Mesothelial cell of epicardium (in vitro differentiated cells): ENCODE measurements at regions not wholly inside any gene's neighbourhood (a gene's known extent, or its start where the extent isn't known, plus 50 kb on each side); places are given as distances from the start of the nearest gene placed in this dataset.
"Not testable (repeated sequence)": the region's sequence is repeated elsewhere in the genome, so short reads cannot be mapped to it uniquely, and the experiment has no call there.

Source experiments
- DNase-seq, 2 experiments: peaks; one replicate each; pipeline ENCODE4 v3.0.0; 2021; ENCODE audit warnings: low spot score in 2 of 2; ENCODE audit not compliant: unreplicated experiment in 2 of 2
- H3K27ac Mint-ChIP-seq: 2 replicates; pipeline ENCODE4 v1.8.0; 2021; ENCODE audit warnings: mixed read lengths
- H3K27me3 Mint-ChIP-seq: 2 replicates; pipeline ENCODE4 v1.8.0; 2021; ENCODE audit warnings: low read depth, mixed read lengths
- H3K36me3 Mint-ChIP-seq: 2 replicates; pipeline ENCODE4 v1.8.0; 2021; ENCODE audit warnings: mixed read lengths
- H3K4me1 Mint-ChIP-seq: 2 replicates; pipeline ENCODE4 v1.8.0; 2021; ENCODE audit warnings: mixed read lengths
- H3K4me3 Mint-ChIP-seq: 2 replicates; pipeline ENCODE4 v1.8.0; 2021; ENCODE audit warnings: mild to moderate bottlenecking, moderate library complexity, mixed read lengths
- H3K9me3 Mint-ChIP-seq: 2 replicates; pipeline ENCODE4 v1.8.0; 2021; ENCODE audit warnings: mixed read lengths
- TF ChIP-seq, protein P1 (sequence below): fragments of 200-600 bp; sonication (generic); IDR thresholded peaks from one replicate; pipeline ENCODE4 v1.5.0; 2021; ENCODE audit warnings: antibody characterized with exemption; ENCODE audit not compliant: unreplicated experiment

DNA sequence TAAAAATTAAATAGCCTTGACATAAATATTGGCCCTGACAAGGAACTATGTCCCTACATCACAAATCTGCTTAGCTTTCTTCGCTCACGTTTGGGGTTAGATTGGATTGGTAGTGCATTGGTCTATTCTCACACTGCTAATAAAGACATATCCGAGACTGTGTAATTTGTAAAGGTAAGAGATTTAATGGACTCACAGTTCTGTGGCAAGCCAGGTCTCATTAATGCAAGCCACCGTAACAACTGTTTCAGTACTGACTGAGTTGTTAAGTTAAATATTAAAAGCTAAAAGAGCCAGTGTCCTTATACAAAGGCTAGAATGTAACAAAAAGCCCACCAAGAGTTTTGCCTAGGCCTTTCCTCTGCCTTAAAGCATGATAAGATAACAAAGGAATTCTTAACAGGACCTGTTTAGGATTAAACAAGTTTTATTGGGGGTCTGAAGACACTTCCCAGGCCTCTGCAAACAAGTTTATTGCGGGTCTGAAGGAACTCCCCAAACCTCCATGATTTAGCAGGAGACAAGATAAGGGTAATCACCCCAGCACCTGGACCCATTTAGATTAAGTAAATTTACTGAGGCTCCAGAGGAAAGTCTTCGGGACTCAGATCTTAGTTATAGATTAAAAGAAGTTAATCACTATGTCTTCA, 88.2 kb upstream of the PTGDR start:
- H3K36me3 Mint-ChIP-seq: peaks cover 3% of the 10 kb centered on the region

DNA sequence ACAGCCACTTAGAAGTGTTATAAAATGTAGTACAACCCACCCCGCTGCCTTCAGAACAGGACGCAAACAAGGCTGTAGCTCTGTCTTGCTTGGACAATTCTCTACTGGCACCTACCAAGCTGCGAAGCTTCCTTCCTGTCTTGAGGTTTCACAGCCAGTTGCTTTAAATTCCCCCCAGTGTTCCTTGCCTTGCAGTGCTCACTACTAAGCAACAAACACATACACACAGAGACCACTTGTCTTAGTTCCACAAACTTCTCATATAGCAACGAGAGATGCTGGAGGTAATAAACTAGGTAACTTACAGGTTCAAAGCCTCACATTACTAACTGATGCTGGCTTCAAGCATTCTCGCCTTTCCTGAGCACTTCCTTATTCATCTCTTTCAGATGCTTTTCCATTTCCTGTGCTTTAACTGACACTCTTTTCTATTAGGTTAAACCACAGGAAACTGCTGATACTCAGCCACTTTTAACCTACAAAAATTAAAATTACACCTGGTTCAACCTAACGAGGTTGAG, 91.5 kb upstream of the PTGDR start:
- DNase-seq: no peak
- Mint-ChIP-seq H3K4me1 (peaks cover 2% of the 10 kb centered on the region), H3K9me3 (peaks cover 49% of the 10 kb centered on the region), H3K27ac (no peak overlapping the region), H3K27me3 (no peaks in the 10 kb centered on the region), H3K36me3 (no peaks in the 10 kb centered on the region), H3K4me3 (no peak overlapping the region)
- TF ChIP-seq, protein P1, sequence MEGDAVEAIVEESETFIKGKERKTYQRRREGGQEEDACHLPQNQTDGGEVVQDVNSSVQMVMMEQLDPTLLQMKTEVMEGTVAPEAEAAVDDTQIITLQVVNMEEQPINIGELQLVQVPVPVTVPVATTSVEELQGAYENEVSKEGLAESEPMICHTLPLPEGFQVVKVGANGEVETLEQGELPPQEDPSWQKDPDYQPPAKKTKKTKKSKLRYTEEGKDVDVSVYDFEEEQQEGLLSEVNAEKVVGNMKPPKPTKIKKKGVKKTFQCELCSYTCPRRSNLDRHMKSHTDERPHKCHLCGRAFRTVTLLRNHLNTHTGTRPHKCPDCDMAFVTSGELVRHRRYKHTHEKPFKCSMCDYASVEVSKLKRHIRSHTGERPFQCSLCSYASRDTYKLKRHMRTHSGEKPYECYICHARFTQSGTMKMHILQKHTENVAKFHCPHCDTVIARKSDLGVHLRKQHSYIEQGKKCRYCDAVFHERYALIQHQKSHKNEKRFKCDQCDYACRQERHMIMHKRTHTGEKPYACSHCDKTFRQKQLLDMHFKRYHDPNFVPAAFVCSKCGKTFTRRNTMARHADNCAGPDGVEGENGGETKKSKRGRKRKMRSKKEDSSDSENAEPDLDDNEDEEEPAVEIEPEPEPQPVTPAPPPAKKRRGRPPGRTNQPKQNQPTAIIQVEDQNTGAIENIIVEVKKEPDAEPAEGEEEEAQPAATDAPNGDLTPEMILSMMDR: no peak

More for the DNA sequence above, 88.2 kb upstream of the PTGDR start:
- no peak overlapping the region for H3K27ac Mint-ChIP-seq
- no peak overlapping the region for H3K4me3 Mint-ChIP-seq
- no peaks in the 10 kb centered on the region for H3K27me3 Mint-ChIP-seq
- H3K4me1 Mint-ChIP-seq: peaks cover 2% of the 10 kb centered on the region
- peaks cover 48% of the 10 kb centered on the region for H3K9me3 Mint-ChIP-seq
- TF ChIP-seq, protein P1: no peak
- DNase-seq: no peak

DNA sequence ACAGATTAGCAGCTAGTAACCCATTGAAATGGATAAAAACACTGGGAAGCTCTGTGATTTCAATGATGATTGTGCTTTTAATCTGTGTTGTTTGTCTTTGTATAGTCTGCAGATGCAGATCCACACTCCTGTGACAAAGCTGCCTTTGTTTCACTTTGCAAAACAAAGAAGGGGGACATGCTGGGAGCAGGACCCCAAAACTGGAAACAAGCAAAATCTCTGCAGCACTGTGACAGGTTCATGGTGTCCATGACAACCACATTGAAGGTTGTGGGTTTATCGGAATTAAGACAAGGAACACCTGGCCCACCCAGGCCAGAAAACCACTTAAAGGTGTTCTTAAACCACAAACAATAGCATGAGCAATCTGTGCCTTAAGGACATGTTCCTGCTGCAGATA, 95.6 kb upstream of the PTGDR start:
- peaks cover 53% of the 10 kb centered on the region for H3K9me3 Mint-ChIP-seq
- H3K4me1 Mint-ChIP-seq, H3K36me3 Mint-ChIP-seq, H3K27me3 Mint-ChIP-seq, H3K4me3 Mint-ChIP-seq, DNase-seq, H3K27ac Mint-ChIP-seq: not testable (repeated sequence)

DNA sequence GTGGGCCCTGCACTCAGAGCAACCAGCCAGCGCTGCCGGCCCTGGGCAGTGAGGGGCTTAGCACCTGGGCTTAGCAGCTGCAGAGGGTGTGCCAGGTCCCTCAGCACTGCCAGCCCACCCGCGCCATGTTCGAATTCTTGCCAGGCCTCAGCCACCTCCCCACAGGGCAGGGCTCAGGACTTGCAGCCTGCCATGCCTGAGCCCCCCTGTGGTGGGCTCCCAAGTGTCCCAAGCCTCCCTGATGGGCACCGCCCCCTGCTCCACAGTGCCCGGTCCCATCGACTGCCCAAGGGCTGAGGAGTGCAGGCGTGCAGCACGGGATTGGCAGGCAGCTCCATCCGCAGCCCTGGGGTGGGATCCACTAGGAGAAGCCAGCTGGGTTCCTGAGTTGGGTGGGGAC, 98.0 kb upstream of the NID2 start:
- Mint-ChIP-seq H3K27me3 (peaks cover 2% of the 10 kb centered on the region), H3K9me3 (peaks cover 30% of the 10 kb centered on the region), H3K4me3 (no peak overlapping the region), H3K36me3 (no peaks in the 10 kb centered on the region), H3K4me1 (no peaks in the 10 kb centered on the region), H3K27ac (no peak overlapping the region)
- TF ChIP-seq, protein P1: no peak
- DNase-seq: no peak

DNA sequence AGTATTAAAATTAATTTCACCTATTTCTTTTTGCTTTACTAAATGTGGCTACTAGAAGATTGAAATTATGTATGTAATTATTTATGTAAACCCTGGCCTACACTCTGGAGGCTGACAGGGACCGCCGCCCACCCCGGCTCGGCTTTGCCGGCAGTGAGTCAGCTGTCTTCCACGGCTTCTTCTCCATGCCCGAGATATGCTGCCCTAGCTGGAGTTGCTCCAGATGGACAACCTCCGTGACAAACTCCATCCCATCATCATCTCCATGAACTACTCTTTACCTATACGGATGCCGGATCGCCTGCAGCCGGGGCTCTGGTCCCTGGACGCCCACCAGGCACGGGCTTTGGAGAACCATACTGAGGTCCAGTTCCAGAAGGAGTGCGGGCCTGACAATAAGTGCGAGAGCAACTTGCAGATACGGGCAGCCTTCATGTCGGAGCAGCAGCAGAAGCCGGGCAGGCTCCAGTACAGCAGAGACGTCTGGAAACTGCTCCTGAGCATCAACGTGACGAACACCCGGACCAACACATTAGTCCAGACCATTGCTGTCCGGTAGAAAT, 86.9 kb upstream of the NID2 start:
- Mint-ChIP-seq H3K4me3 (no peak overlapping the region), H3K27ac (no peak overlapping the region), H3K4me1 (no peaks in the 10 kb centered on the region), H3K36me3 (no peaks in the 10 kb centered on the region), H3K27me3 (peaks cover 27% of the 10 kb centered on the region), H3K9me3 (peaks cover 7% of the 10 kb centered on the region)
- no peak for DNase-seq
- TF ChIP-seq, protein P1: no peak

DNA sequence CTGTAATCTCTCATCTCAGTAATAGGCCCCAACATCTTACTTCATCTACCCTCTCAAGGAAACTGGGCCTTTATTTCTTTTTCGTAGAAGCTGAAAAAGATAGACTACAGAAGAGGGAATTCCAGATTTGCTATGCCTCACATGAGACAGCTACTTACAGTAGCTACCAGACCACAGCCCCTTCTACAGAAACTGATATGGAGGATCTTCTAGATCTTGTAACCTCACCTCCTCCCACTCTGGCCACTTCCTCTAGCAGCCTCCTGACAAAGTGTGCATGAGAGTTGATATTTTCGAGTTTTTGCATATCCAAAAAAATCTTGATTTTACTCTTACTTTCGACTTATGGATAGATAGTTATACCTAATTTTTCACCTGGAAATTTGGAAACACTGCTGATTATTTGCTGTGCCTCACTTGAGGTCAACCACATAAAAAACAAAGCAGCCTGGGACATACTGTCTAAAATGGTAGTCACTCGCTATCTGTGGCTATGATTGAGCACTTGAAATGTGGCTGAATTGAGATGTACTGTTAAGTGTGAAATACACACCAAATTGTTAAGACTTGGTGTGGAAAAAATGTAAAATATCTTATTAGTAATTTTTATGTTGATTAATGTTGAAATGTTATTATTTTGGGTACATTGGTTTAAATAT, 86.3 kb upstream of the NID2 start:
- Mint-ChIP-seq H3K36me3 (no peaks in the 10 kb centered on the region), H3K9me3 (peaks cover 7% of the 10 kb centered on the region), H3K4me1 (no peaks in the 10 kb centered on the region), H3K27me3 (peaks cover 21% of the 10 kb centered on the region), H3K27ac (no peak overlapping the region), H3K4me3 (no peak overlapping the region)
- DNase-seq: no peak
- TF ChIP-seq, protein P1: no peak
